ENCODE measurements at regions not wholly inside any gene's neighbourhood (a gene's known extent, or its start where the extent isn't known, plus 50 kb on each side); places are given as distances from the start of the nearest gene placed in this dataset.

GRCh38 chr20:60892095-60892813 lies 359.8 kb upstream of the CDH4 start:
- no peak for TF ChIP-seq CTCF (IDR thresholded peaks at IDR 0.05; ENCODE audit: insufficient read depth, low read depth, low read length)
- TF ChIP-seq EZH2 (IDR thresholded peaks at IDR 0.05; ENCODE audit: insufficient read depth, low read length) = no peak

Data from astrocyte (in vitro differentiated cells and primary cell).